GM23338 (cell line): ENCODE measurements at regions not wholly inside any gene's neighbourhood (a gene's known extent, or its start where the extent isn't known, plus 50 kb on each side); places are given as distances from the start of the nearest gene placed in this dataset.

ENCODE experiments used
- CREB1 ChIP-seq: fragments of 250-450 bp; sonication (Bioruptor Pico); IDR thresholded peaks from 2 replicates; pipeline ENCODE4 v1.5.0; 2020; ENCODE audit warnings: low read depth, mild to moderate bottlenecking, moderate library complexity
- EZH2 ChIP-seq: fragments of 200-600 bp; sonication (generic); IDR thresholded peaks from one replicate; pipeline ENCODE4 v1.8.0; 2017; ENCODE audit warnings: antibody characterized with exemption, mild to moderate bottlenecking, low read depth; ENCODE audit not compliant: unreplicated experiment
- EZH2phosphoT487 ChIP-seq: fragments of 200-600 bp; sonication (generic); IDR thresholded peaks from one replicate; pipeline ENCODE4 v1.8.1; 2018; ENCODE audit warnings: antibody characterized with exemption; ENCODE audit not compliant: unreplicated experiment
- JUNB ChIP-seq: IDR thresholded peaks from one replicate; pipeline ENCODE4 v1.6.1; 2016; ENCODE audit warnings: antibody characterized with exemption; ENCODE audit not compliant: unreplicated experiment
- NANOG ChIP-seq: IDR thresholded peaks from 2 replicates; pipeline ENCODE4 v1.6.1; 2016; ENCODE audit warnings: antibody characterized with exemption, borderline replicate concordance
- POLR2AphosphoS5 ChIP-seq: IDR thresholded peaks from 2 replicates; pipeline ENCODE4 v1.6.1; 2016; ENCODE audit warnings: antibody characterized with exemption, low read depth
- STAT1 ChIP-seq: IDR thresholded peaks from one replicate; pipeline ENCODE4 v1.6.1; 2016; ENCODE audit warnings: antibody characterized with exemption; ENCODE audit not compliant: unreplicated experiment
- TF ChIP-seq, protein P1 (sequence below): IDR thresholded peaks from one replicate; pipeline ENCODE4 v1.6.1; 2018; ENCODE audit warnings: antibody characterized with exemption; ENCODE audit not compliant: unreplicated experiment
- TF ChIP-seq, protein P2 (sequence below): fragments of 250-450 bp; sonication (Bioruptor Pico); IDR thresholded peaks from 2 replicates; pipeline ENCODE4 v1.5.0; 2020; ENCODE audit warnings: mild to moderate bottlenecking, moderate library complexity
- TF ChIP-seq, protein P3 (sequence below), 2 experiments: fragments of 200-600 bp in 1 of 2; sonication (generic) in 1 of 2; conservative IDR thresholded peaks; 2 replicates each; pipeline versions ENCODE4 v1.5.1 to v1.6.1; 2016 to 2017; ENCODE audit warnings: antibody characterized with exemption in 2 of 2, low read depth in 2 of 2, mild to moderate bottlenecking in 2 of 2, moderate library complexity in 1 of 2
- TF ChIP-seq, protein P4 (sequence below): IDR thresholded peaks from 2 replicates; pipeline ENCODE4 v1.6.1; 2016; ENCODE audit warnings: antibody characterized with exemption

DNA sequence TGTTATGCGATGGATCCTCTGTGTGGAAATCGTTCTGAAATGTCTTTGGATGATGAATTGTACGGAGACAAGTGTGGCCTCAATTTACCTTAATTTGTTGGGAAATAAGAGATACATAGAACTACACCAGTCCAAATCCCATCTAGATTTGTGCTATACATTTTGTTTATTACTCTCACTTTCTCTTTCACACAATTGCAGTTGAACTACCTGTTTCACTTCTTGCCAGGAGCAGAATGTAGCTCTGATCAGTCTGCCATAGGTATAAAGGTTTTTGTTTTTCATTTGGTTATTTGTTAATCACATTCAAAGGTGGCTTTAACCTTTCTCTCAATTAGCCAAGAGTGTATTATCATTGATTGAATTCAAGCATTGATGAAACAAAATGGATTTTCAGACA, 268.2 kb downstream of the SNAPC1 start:
- TF ChIP-seq, protein P1, sequence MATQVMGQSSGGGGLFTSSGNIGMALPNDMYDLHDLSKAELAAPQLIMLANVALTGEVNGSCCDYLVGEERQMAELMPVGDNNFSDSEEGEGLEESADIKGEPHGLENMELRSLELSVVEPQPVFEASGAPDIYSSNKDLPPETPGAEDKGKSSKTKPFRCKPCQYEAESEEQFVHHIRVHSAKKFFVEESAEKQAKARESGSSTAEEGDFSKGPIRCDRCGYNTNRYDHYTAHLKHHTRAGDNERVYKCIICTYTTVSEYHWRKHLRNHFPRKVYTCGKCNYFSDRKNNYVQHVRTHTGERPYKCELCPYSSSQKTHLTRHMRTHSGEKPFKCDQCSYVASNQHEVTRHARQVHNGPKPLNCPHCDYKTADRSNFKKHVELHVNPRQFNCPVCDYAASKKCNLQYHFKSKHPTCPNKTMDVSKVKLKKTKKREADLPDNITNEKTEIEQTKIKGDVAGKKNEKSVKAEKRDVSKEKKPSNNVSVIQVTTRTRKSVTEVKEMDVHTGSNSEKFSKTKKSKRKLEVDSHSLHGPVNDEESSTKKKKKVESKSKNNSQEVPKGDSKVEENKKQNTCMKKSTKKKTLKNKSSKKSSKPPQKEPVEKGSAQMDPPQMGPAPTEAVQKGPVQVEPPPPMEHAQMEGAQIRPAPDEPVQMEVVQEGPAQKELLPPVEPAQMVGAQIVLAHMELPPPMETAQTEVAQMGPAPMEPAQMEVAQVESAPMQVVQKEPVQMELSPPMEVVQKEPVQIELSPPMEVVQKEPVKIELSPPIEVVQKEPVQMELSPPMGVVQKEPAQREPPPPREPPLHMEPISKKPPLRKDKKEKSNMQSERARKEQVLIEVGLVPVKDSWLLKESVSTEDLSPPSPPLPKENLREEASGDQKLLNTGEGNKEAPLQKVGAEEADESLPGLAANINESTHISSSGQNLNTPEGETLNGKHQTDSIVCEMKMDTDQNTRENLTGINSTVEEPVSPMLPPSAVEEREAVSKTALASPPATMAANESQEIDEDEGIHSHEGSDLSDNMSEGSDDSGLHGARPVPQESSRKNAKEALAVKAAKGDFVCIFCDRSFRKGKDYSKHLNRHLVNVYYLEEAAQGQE = no peak
- TF ChIP-seq, protein P2, sequence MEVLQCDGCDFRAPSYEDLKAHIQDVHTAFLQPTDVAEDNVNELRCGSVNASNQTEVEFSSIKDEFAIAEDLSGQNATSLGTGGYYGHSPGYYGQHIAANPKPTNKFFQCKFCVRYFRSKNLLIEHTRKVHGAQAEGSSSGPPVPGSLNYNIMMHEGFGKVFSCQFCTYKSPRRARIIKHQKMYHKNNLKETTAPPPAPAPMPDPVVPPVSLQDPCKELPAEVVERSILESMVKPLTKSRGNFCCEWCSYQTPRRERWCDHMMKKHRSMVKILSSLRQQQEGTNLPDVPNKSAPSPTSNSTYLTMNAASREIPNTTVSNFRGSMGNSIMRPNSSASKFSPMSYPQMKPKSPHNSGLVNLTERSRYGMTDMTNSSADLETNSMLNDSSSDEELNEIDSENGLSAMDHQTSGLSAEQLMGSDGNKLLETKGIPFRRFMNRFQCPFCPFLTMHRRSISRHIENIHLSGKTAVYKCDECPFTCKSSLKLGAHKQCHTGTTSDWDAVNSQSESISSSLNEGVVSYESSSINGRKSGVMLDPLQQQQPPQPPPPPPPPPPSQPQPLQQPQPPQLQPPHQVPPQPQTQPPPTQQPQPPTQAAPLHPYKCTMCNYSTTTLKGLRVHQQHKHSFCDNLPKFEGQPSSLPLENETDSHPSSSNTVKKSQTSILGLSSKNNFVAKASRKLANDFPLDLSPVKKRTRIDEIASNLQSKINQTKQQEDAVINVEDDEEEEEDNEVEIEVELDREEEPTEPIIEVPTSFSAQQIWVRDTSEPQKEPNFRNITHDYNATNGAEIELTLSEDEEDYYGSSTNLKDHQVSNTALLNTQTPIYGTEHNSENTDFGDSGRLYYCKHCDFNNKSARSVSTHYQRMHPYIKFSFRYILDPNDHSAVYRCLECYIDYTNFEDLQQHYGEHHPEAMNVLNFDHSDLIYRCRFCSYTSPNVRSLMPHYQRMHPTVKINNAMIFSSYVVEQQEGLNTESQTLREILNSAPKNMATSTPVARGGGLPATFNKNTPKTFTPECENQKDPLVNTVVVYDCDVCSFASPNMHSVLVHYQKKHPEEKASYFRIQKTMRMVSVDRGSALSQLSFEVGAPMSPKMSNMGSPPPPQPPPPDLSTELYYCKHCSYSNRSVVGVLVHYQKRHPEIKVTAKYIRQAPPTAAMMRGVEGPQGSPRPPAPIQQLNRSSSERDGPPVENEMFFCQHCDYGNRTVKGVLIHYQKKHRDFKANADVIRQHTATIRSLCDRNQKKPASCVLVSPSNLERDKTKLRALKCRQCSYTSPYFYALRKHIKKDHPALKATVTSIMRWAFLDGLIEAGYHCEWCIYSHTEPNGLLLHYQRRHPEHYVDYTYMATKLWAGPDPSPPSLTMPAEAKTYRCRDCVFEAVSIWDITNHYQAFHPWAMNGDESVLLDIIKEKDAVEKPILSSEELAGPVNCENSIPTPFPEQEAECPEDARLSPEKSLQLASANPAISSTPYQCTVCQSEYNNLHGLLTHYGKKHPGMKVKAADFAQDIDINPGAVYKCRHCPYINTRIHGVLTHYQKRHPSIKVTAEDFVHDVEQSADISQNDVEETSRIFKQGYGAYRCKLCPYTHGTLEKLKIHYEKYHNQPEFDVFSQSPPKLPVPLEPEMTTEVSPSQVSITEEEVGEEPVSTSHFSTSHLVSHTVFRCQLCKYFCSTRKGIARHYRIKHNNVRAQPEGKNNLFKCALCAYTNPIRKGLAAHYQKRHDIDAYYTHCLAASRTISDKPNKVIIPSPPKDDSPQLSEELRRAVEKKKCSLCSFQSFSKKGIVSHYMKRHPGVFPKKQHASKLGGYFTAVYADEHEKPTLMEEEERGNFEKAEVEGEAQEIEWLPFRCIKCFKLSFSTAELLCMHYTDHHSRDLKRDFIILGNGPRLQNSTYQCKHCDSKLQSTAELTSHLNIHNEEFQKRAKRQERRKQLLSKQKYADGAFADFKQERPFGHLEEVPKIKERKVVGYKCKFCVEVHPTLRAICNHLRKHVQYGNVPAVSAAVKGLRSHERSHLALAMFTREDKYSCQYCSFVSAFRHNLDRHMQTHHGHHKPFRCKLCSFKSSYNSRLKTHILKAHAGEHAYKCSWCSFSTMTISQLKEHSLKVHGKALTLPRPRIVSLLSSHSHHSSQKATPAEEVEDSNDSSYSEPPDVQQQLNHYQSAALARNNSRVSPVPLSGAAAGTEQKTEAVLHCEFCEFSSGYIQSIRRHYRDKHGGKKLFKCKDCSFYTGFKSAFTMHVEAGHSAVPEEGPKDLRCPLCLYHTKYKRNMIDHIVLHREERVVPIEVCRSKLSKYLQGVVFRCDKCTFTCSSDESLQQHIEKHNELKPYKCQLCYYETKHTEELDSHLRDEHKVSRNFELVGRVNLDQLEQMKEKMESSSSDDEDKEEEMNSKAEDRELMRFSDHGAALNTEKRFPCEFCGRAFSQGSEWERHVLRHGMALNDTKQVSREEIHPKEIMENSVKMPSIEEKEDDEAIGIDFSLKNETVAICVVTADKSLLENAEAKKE (CRISPR knock-in tag) = no peak
- TF ChIP-seq, protein P3, sequence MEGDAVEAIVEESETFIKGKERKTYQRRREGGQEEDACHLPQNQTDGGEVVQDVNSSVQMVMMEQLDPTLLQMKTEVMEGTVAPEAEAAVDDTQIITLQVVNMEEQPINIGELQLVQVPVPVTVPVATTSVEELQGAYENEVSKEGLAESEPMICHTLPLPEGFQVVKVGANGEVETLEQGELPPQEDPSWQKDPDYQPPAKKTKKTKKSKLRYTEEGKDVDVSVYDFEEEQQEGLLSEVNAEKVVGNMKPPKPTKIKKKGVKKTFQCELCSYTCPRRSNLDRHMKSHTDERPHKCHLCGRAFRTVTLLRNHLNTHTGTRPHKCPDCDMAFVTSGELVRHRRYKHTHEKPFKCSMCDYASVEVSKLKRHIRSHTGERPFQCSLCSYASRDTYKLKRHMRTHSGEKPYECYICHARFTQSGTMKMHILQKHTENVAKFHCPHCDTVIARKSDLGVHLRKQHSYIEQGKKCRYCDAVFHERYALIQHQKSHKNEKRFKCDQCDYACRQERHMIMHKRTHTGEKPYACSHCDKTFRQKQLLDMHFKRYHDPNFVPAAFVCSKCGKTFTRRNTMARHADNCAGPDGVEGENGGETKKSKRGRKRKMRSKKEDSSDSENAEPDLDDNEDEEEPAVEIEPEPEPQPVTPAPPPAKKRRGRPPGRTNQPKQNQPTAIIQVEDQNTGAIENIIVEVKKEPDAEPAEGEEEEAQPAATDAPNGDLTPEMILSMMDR (conservative IDR thresholded peaks at IDR 0.05; ENCODE audit: low read depth in 2 of 2) = no peak
- no peak for TF ChIP-seq POLR2AphosphoS5
- no peak for TF ChIP-seq EZH2phosphoT487
- no peak for TF ChIP-seq CREB1 (CRISPR knock-in tag)
- TF ChIP-seq EZH2 = no peak
- TF ChIP-seq JUNB = no peak
- TF ChIP-seq NANOG = no peak
- TF ChIP-seq, protein P4, sequence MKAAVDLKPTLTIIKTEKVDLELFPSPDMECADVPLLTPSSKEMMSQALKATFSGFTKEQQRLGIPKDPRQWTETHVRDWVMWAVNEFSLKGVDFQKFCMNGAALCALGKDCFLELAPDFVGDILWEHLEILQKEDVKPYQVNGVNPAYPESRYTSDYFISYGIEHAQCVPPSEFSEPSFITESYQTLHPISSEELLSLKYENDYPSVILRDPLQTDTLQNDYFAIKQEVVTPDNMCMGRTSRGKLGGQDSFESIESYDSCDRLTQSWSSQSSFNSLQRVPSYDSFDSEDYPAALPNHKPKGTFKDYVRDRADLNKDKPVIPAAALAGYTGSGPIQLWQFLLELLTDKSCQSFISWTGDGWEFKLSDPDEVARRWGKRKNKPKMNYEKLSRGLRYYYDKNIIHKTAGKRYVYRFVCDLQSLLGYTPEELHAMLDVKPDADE = no peak
- no peak for TF ChIP-seq STAT1
